WTC11 (cell line): ENCODE measurements at regions not wholly inside any gene's neighbourhood (a gene's known extent, or its start where the extent isn't known, plus 50 kb on each side); places are given as distances from the start of the nearest gene placed in this dataset.
"Not testable (repeated sequence)": the region's sequence is repeated elsewhere in the genome, so short reads cannot be mapped to it uniquely, and the experiment has no call there.

Experiments used
- ATAC-seq: fragments of 200-7000 bp; cut with Tn5 transposase; 2 replicates; pipeline ENCODE4 v1.10.0; 2021; ENCODE audit warnings: mild to moderate bottlenecking, moderate library complexity
- CTCF ChIA-PET: fragments of 300-600 bp; sonication (Branson Sonifier 250); formaldehyde crosslinking; loops from one replicate; lab custom pipeline; 2021; ENCODE audit warnings: antibody characterized with exemption; lab: Charles Lee
- POLR2A ChIA-PET: fragments of 350-600 bp; sonication (Branson Sonifier 250); formaldehyde crosslinking; loops from one replicate; lab custom pipeline; 2021; ENCODE audit warnings: antibody characterized with exemption; lab: Charles Lee
- DNase-seq: peaks from one replicate; pipeline ENCODE4 v3.0.0; 2021; ENCODE audit warnings: low spot score
- H3K27ac Mint-ChIP-seq: 2 replicates; pipeline ENCODE4 v1.8.0; 2021; ENCODE audit warnings: mixed read lengths
- H3K27me3 Mint-ChIP-seq: 2 replicates; pipeline ENCODE4 v1.8.0; 2021; ENCODE audit warnings: low read depth, mild to moderate bottlenecking, moderate library complexity, mixed read lengths
- H3K36me3 Mint-ChIP-seq: 2 replicates; pipeline ENCODE4 v1.8.0; 2021; ENCODE audit warnings: mixed read lengths
- H3K4me1 Mint-ChIP-seq: 2 replicates; pipeline ENCODE4 v1.8.0; 2022; ENCODE audit warnings: mixed read lengths
- H3K4me3 Mint-ChIP-seq: 2 replicates; pipeline ENCODE4 v1.8.0; 2021; ENCODE audit warnings: mild to moderate bottlenecking, moderate library complexity, mixed read lengths
- H3K9me3 Mint-ChIP-seq: 2 replicates; pipeline ENCODE4 v1.8.0; 2021; ENCODE audit warnings: mixed read lengths
- CBFB ChIP-seq: sonication (generic); formaldehyde crosslinking; IDR thresholded peaks from 2 replicates; pipeline ENCODE4 v1.8.1; 2022; ENCODE audit warnings: mild to moderate bottlenecking, low read depth, missing genetic modification reagents
- CDX4 ChIP-seq: fragments of 250-450 bp; sonication (Bioruptor Pico); IDR thresholded peaks from 2 replicates; pipeline ENCODE4 v1.9.0; 2021; ENCODE audit warnings: moderate library complexity, mild to moderate bottlenecking, inconsistent platforms, borderline replicate concordance
- E2F1 ChIP-seq: sonication (generic); formaldehyde crosslinking; IDR thresholded peaks from 2 replicates; pipeline ENCODE4 v1.8.0; 2022; ENCODE audit warnings: mild to moderate bottlenecking, missing genetic modification reagents
- JAZF1 ChIP-seq: fragments of 250-450 bp; sonication (Bioruptor Pico); IDR thresholded peaks from 2 replicates; pipeline ENCODE4 v1.9.0; 2021; ENCODE audit warnings: moderate library complexity, mild to moderate bottlenecking, inconsistent platforms
- SMAD3 ChIP-seq: sonication (generic); formaldehyde crosslinking; IDR thresholded peaks from 2 replicates; pipeline ENCODE4 v1.8.0; 2022; ENCODE audit warnings: missing genetic modification reagents, mild to moderate bottlenecking, borderline replicate concordance
- STAT6 ChIP-seq: sonication (generic); formaldehyde crosslinking; conservative IDR thresholded peaks from 2 replicates; pipeline ENCODE4 v1.8.1; 2023; ENCODE audit warnings: mild to moderate bottlenecking, low read depth, missing genetic modification reagents, moderate library complexity
- TEAD1 ChIP-seq: sonication (generic); formaldehyde crosslinking; IDR thresholded peaks from 2 replicates; pipeline ENCODE4 v1.8.0; 2022; ENCODE audit warnings: mild to moderate bottlenecking, missing genetic modification reagents
- TEAD4 ChIP-seq: sonication (generic); formaldehyde crosslinking; IDR thresholded peaks from 2 replicates; pipeline ENCODE4 v1.8.0; 2022; ENCODE audit warnings: mild to moderate bottlenecking, missing genetic modification reagents
- ZMAT4 ChIP-seq: fragments of 250-450 bp; sonication (Bioruptor Pico); IDR thresholded peaks from 2 replicates; pipeline ENCODE4 v1.9.0; 2021; ENCODE audit warnings: mild to moderate bottlenecking
- ZNF138 ChIP-seq: sonication (generic); formaldehyde crosslinking; conservative IDR thresholded peaks from 2 replicates; pipeline ENCODE4 v1.8.1; 2022; ENCODE audit warnings: mild to moderate bottlenecking, moderate library complexity, missing genetic modification reagents
- ZNF232 ChIP-seq: sonication (generic); formaldehyde crosslinking; IDR thresholded peaks from 2 replicates; pipeline ENCODE4 v1.8.0; 2022; ENCODE audit warnings: mild to moderate bottlenecking, missing genetic modification reagents
- ZNF425 ChIP-seq: fragments of 250-450 bp; sonication (Bioruptor Pico); conservative IDR thresholded peaks from 2 replicates; pipeline ENCODE4 v1.9.0; 2021; ENCODE audit warnings: mild to moderate bottlenecking
- ZNF532 ChIP-seq: fragments of 250-450 bp; sonication (Bioruptor Pico); IDR thresholded peaks from 2 replicates; pipeline ENCODE4 v1.9.0; 2021; ENCODE audit warnings: mild to moderate bottlenecking, borderline replicate concordance

GRCh38 chr9:63729021-63729420, 1556.0 kb downstream of the FOXD4L5 start:
- DNase-seq, CTCF ChIA-PET, H3K4me1 Mint-ChIP-seq, H3K27ac Mint-ChIP-seq, H3K4me3 Mint-ChIP-seq, H3K27me3 Mint-ChIP-seq, POLR2A ChIA-PET, ATAC-seq: not testable (repeated sequence)
- peaks cover 18% of the 10 kb centered on the region for H3K36me3 Mint-ChIP-seq
- H3K9me3 Mint-ChIP-seq = peaks cover 34% of the 10 kb centered on the region

- TF ChIP-seq ZMAT4 (CRISPR knock-in tag) (no peak), TEAD4 (no peak), CBFB (CRISPR knock-in tag) (no peak), CDX4 (CRISPR knock-in tag) (no peak), ZNF532 (CRISPR knock-in tag) (no peak), JAZF1 (no peak), ZNF232 (CRISPR knock-in tag) (no peak), TEAD1 (no peak), ZNF425 (CRISPR knock-in tag) (no peak), SMAD3 (CRISPR knock-in tag) (no peak), STAT6 (CRISPR knock-in tag) (no peak), ZNF138 (CRISPR knock-in tag) (no peak), E2F1 (no peak)
- ChIA-PET CTCF (no interaction called here), POLR2A (no interaction called here)
- Mint-ChIP-seq H3K9me3 (peaks cover 33% of the 10 kb centered on the region), H3K27me3 (no peaks in the 10 kb centered on the region), H3K27ac (no peak overlapping the region), H3K4me3 (no peak overlapping the region), H3K36me3 (peaks cover 16% of the 10 kb centered on the region), H3K4me1 (no peaks in the 10 kb centered on the region)
- no peak for ATAC-seq
- DNase-seq = no peak
These were observed 1556.7 kb downstream of the FOXD4L5 start for GRCh38 chr9:63728287-63728686.

- H3K36me3 Mint-ChIP-seq = peaks cover 12% of the 10 kb centered on the region
- H3K9me3 Mint-ChIP-seq, H3K4me3 Mint-ChIP-seq, H3K27ac Mint-ChIP-seq, POLR2A ChIA-PET, DNase-seq, H3K4me1 Mint-ChIP-seq, CTCF ChIA-PET, H3K27me3 Mint-ChIP-seq, ATAC-seq: not testable (repeated sequence)
These were observed 1576.7 kb downstream of the FOXD4L5 start for GRCh38 chr9:63708285-63708684.

GRCh38 chr9:63704456-63704855, 1580.6 kb downstream of the FOXD4L5 start:
- DNase-seq, H3K27me3 Mint-ChIP-seq, ATAC-seq, CTCF ChIA-PET, H3K4me3 Mint-ChIP-seq, H3K27ac Mint-ChIP-seq, POLR2A ChIA-PET, H3K4me1 Mint-ChIP-seq: not testable (repeated sequence)
- peaks cover 22% of the 10 kb centered on the region for H3K36me3 Mint-ChIP-seq
- H3K9me3 Mint-ChIP-seq = peaks cover 11% of the 10 kb centered on the region

GRCh38 chr9:63703670-63704069, 1581.3 kb downstream of the FOXD4L5 start:
- not testable (repeated sequence) for H3K27me3 Mint-ChIP-seq

More at GRCh38 chr9:63703670-63704069, 1581.3 kb downstream of the FOXD4L5 start:
- POLR2A ChIA-PET, H3K4me1 Mint-ChIP-seq, DNase-seq, H3K27ac Mint-ChIP-seq, ATAC-seq, CTCF ChIA-PET, H3K4me3 Mint-ChIP-seq: not testable (repeated sequence)
- peaks cover 11% of the 10 kb centered on the region for H3K9me3 Mint-ChIP-seq
- peaks cover 22% of the 10 kb centered on the region for H3K36me3 Mint-ChIP-seq
